Ammon's horn (tissue), 1 donor: ENCODE measurements at regions not wholly inside any gene's neighbourhood (a gene's known extent, or its start where the extent isn't known, plus 50 kb on each side); places are given as distances from the start of the nearest gene placed in this dataset.

Source experiments
- DNase-seq: peaks from one replicate; pipeline ENCODE4 v3.0.0-alpha.2; 2016; ENCODE audit warnings: low spot score

- DNase-seq = no peak
Observed at GRCh38 chr5:93791518-93791972, 50.1 kb upstream of the POU5F2 start.
